Keratinocyte (primary cell): ENCODE measurements at regions not wholly inside any gene's neighbourhood (a gene's known extent, or its start where the extent isn't known, plus 50 kb on each side); places are given as distances from the start of the nearest gene placed in this dataset.

Experiments used
- DNase-seq: peaks from one replicate; pipeline ENCODE4 v3.0.0-alpha.2; 2011; ENCODE audit warnings: low read depth, missing footprints, low spot score
- FAIRE-seq: peaks from 2 replicates; lab custom pipeline; 2011; peaks lifted over from hg19 to GRCh38; lab: Jason Lieb, UNC
- H2AFZ ChIP-seq: 2 replicates; pipeline ENCODE4 v1.6.0; 2012; ENCODE audit warnings: low read length, control low read depth, inconsistent platforms; ENCODE audit not compliant: control insufficient read depth
- H3K27ac ChIP-seq: 2 replicates; pipeline ENCODE4 v1.5.1; 2011; ENCODE audit warnings: low read length; ENCODE audit not compliant: control insufficient read depth, insufficient read depth
- H3K27me3 ChIP-seq: 3 replicates; pipeline ENCODE4 v1.6.0; 2011; ENCODE audit warnings: low read length; ENCODE audit not compliant: control insufficient read depth, insufficient read depth; ENCODE audit errors: extremely low read depth
- H3K36me3 ChIP-seq, 2 experiments: 2 replicates in 1 of 2; 3 replicates in 1 of 2; pipeline ENCODE4 v1.5.1; 2011; ENCODE audit warnings: low read length in 2 of 2, mild to moderate bottlenecking in 1 of 2; ENCODE audit not compliant: control insufficient read depth in 2 of 2, insufficient read depth in 2 of 2; ENCODE audit errors: extremely low read depth in 1 of 2
- H3K4me1 ChIP-seq: 3 replicates; pipeline ENCODE4 v1.5.1; 2011; ENCODE audit warnings: low read length; ENCODE audit not compliant: control insufficient read depth, insufficient read depth; ENCODE audit errors: extremely low read depth
- H3K4me2 ChIP-seq: 3 replicates; pipeline ENCODE4 v1.6.0; 2011; ENCODE audit warnings: low read depth, low read length; ENCODE audit not compliant: control insufficient read depth, insufficient read depth; ENCODE audit errors: extremely low read depth
- H3K4me3 ChIP-seq, 3 experiments: fragments of 200-600 bp in 1 of 3; sonication (generic) in 1 of 3; 2 replicates in 2 of 3; 3 replicates in 1 of 3; pipeline ENCODE4 v1.5.1; 2011 to 2016; ENCODE audit warnings: low read length in 3 of 3, mild to moderate bottlenecking in 3 of 3, control low read depth in 2 of 3, inconsistent platforms in 1 of 3, low read depth in 1 of 3, mixed read lengths in 1 of 3, mixed run types in 1 of 3, moderate library complexity in 1 of 3; ENCODE audit not compliant: control insufficient read depth in 2 of 3, insufficient read depth in 2 of 3; ENCODE audit errors: extremely low read depth in 1 of 3
- H3K79me2 ChIP-seq: 2 replicates; pipeline ENCODE4 v1.6.0; 2012; ENCODE audit warnings: low read length; ENCODE audit not compliant: control insufficient read depth, insufficient read depth
- H3K9ac ChIP-seq: 3 replicates; pipeline ENCODE4 v1.6.0; 2011; ENCODE audit warnings: low read length; ENCODE audit not compliant: control insufficient read depth, insufficient read depth; ENCODE audit errors: extremely low read depth
- H3K9me1 ChIP-seq: 3 replicates; pipeline ENCODE4 v1.6.0; 2011; ENCODE audit warnings: low read length; ENCODE audit not compliant: control insufficient read depth, insufficient read depth; ENCODE audit errors: extremely low read depth
- H3K9me3 ChIP-seq: 2 replicates; pipeline ENCODE4 v1.5.1; 2012; ENCODE audit warnings: low read depth, low read length; ENCODE audit not compliant: control insufficient read depth
- H4K20me1 ChIP-seq: 3 replicates; pipeline ENCODE4 v1.6.0; 2011; ENCODE audit warnings: low read length; ENCODE audit not compliant: control insufficient read depth, insufficient read depth; ENCODE audit errors: extremely low read depth
- EZH2 ChIP-seq: IDR thresholded peaks from one replicate; pipeline ENCODE4 v1.6.1; 2012; ENCODE audit warnings: inconsistent platforms, mild to moderate bottlenecking, low read length, moderate library complexity
- dilution Hi-C: fragments of 300-500 bp; cut with MboI; formaldehyde crosslinking; loops from one replicate; pipeline ENCODE4 v1.7.0; 2020; ENCODE audit warnings: low sequenced_read_pairs; ENCODE audit not compliant: extremely low pct_ligation_motif_present
- TF ChIP-seq, protein P1 (sequence below), 3 experiments: IDR thresholded peaks in 1 of 3; conservative IDR thresholded peaks in 1 of 3; optimal IDR thresholded peaks in 1 of 3; 2 replicates in 2 of 3; 3 replicates in 1 of 3; pipeline versions ENCODE3 to v1.5.1; 2011; ENCODE audit warnings: low read length in 3 of 3, mild to moderate bottlenecking in 3 of 3, moderate library complexity in 2 of 3, control low read depth in 1 of 3, inconsistent platforms in 1 of 3; ENCODE audit not compliant: insufficient read depth in 2 of 3; ENCODE audit errors: extremely low read depth in 1 of 3

- TF ChIP-seq, protein P1, sequence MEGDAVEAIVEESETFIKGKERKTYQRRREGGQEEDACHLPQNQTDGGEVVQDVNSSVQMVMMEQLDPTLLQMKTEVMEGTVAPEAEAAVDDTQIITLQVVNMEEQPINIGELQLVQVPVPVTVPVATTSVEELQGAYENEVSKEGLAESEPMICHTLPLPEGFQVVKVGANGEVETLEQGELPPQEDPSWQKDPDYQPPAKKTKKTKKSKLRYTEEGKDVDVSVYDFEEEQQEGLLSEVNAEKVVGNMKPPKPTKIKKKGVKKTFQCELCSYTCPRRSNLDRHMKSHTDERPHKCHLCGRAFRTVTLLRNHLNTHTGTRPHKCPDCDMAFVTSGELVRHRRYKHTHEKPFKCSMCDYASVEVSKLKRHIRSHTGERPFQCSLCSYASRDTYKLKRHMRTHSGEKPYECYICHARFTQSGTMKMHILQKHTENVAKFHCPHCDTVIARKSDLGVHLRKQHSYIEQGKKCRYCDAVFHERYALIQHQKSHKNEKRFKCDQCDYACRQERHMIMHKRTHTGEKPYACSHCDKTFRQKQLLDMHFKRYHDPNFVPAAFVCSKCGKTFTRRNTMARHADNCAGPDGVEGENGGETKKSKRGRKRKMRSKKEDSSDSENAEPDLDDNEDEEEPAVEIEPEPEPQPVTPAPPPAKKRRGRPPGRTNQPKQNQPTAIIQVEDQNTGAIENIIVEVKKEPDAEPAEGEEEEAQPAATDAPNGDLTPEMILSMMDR (optimal IDR thresholded peaks at IDR 0.05 in 1 of 3, IDR thresholded peaks at IDR 0.05 in 1 of 3, conservative IDR thresholded peaks at IDR 0.05 in 1 of 3; ENCODE audit: extremely low read depth in 1 of 3, insufficient read depth in 2 of 3, low read length in 3 of 3): no peak
- TF ChIP-seq EZH2: no peak
- no peaks in the 10 kb centered on the region for H3K79me2 ChIP-seq
- dilution Hi-C loops: no loop called here
- no peaks in the 10 kb centered on the region for H3K36me3 ChIP-seq
- DNase-seq (no peak), FAIRE-seq (no peak)
- no peak overlapping the region for H3K4me2 ChIP-seq
- no peak overlapping the region for H3K4me3 ChIP-seq
- H3K27me3 ChIP-seq: no peaks in the 10 kb centered on the region
- H3K9me1 ChIP-seq: no peaks in the 10 kb centered on the region
- no peak overlapping the region for H2AFZ ChIP-seq
- no peaks in the 10 kb centered on the region for H4K20me1 ChIP-seq
- no peak overlapping the region for H3K9ac ChIP-seq
- H3K9me3 ChIP-seq: no peaks in the 10 kb centered on the region
- no peak overlapping the region for H3K27ac ChIP-seq
- H3K4me1 ChIP-seq: no peaks in the 10 kb centered on the region
Measured at GRCh38 chr2:195049372-195050031, 607.5 kb upstream of the SLC39A10 start.

DNA sequence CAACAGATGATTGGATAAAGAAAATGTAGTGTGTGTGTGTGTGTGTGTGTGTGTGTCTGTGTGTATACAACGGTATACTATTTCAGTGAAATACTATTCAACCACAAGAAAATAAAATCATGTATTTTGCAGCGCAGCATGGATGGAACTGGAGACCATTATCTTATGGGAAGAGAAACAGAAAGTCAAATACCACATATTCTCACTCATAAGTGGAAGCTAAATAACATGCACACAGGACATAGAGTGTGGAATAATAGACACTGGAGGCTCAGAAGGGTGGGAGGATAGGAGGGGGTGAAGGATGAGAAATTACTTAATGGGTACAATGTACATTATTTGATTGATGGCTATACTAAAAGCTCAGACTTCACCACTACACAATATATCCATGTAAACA lies 609.1 kb upstream of the SLC39A10 start:
- Histone ChIP-seq H3K4me2 (no peak overlapping the region), H3K9me3 (no peaks in the 10 kb centered on the region), H3K9ac (no peak overlapping the region), H2AFZ (no peak overlapping the region), H3K4me3 (no peak overlapping the region), H3K27me3 (no peaks in the 10 kb centered on the region), H3K36me3 (no peaks in the 10 kb centered on the region), H3K4me1 (no peaks in the 10 kb centered on the region), H4K20me1 (no peaks in the 10 kb centered on the region), H3K9me1 (no peaks in the 10 kb centered on the region), H3K79me2 (no peaks in the 10 kb centered on the region), H3K27ac (no peak overlapping the region)
- dilution Hi-C loops: no loop called here
- DNase-seq: no peak
- TF ChIP-seq, protein P1 (optimal IDR thresholded peaks at IDR 0.05 in 1 of 3, IDR thresholded peaks at IDR 0.05 in 1 of 3, conservative IDR thresholded peaks at IDR 0.05 in 1 of 3; ENCODE audit: extremely low read depth in 1 of 3, insufficient read depth in 2 of 3, low read length in 3 of 3): no peak
- no peak for TF ChIP-seq EZH2
- FAIRE-seq: no peak
